K562 (cell line): ENCODE measurements at regions not wholly inside any gene's neighbourhood (a gene's known extent, or its start where the extent isn't known, plus 50 kb on each side); places are given as distances from the start of the nearest gene placed in this dataset.

Source experiments
- ATAC-seq: fragments of 200-7000 bp; cut with Tn5 transposase; 3 replicates; pipeline ENCODE4 v1.9.1; 2020; ENCODE audit warnings: moderate library complexity
- BruUV-seq: library from RNA; stranded (reverse); fragments of 400-500 nt; replicated peaks from 2 replicates; lab custom pipeline; 2021; lab: Mats Ljungman, UMichigan
- CTCF ChIA-PET: fragments of 300-600 bp; formaldehyde crosslinking; extraction: SDS; loops from one replicate; lab custom pipeline; 2021; ENCODE audit warnings: low intra/inter-chr PET ratio; lab: Yijun Ruan, JAX
- POLR2A ChIA-PET: fragments of 300-600, 350-650 bp; sonication (Branson Sonifier 250); formaldehyde crosslinking; extraction: SDS; loops from one replicate; lab custom pipeline; 2021; ENCODE audit warnings: antibody characterized with exemption, inconsistent platforms; lab: Yijun Ruan, JAX
- DNase-seq, 4 experiments: peaks; one replicate each; pipeline versions ENCODE4 v3.0.0 to v3.0.0-alpha.2; 2011 to 2018; ENCODE audit warnings: low spot score in 3 of 4, mixed read lengths in 3 of 4; ENCODE audit errors: extremely low read depth in 1 of 4
- FAIRE-seq: peaks from 2 replicates; lab custom pipeline; 2011; peaks lifted over from hg19 to GRCh38; lab: Jason Lieb, UNC
- H2AFZ ChIP-seq: 2 replicates; pipeline ENCODE4 v1.6.0; 2011; ENCODE audit warnings: low read depth, low read length, control low read depth, inconsistent platforms
- H3K27ac ChIP-seq: fragments of 200-600 bp; 3 replicates; pipeline ENCODE4 v1.8.0; 2011; ENCODE audit warnings: low read depth, mild to moderate bottlenecking, control low read depth, inconsistent platforms, low read length, moderate library complexity, mixed read lengths; ENCODE audit errors: extremely low read depth
- H3K27me3 ChIP-seq, 2 experiments: fragments of 300-600 bp in 1 of 2; 2 replicates in 1 of 2; 3 replicates in 1 of 2; pipeline versions ENCODE4 v1.6.0 to v1.8.0; 2011; ENCODE audit warnings: inconsistent platforms in 2 of 2, low read length in 2 of 2, mild to moderate bottlenecking in 1 of 2, mixed read lengths in 1 of 2, moderate library complexity in 1 of 2; ENCODE audit not compliant: control insufficient read depth in 2 of 2, insufficient read depth in 2 of 2
- H3K36me3 ChIP-seq: fragments of 300-600 bp; 3 replicates; pipeline ENCODE4 v1.8.0; 2011; ENCODE audit warnings: mild to moderate bottlenecking, low read length, inconsistent platforms; ENCODE audit not compliant: control insufficient read depth, insufficient read depth
- H3K4me1 ChIP-seq, 2 experiments: fragments of 200-600 bp in 1 of 2; replicated peaks in 1 of 2; 2 replicates in 1 of 2; 3 replicates in 1 of 2; pipeline versions ENCODE4 v1.5.1 to v1.8.0; 2011; ENCODE audit warnings: inconsistent platforms in 2 of 2, low read length in 2 of 2, mild to moderate bottlenecking in 1 of 2, mixed read lengths in 1 of 2, moderate library complexity in 1 of 2; ENCODE audit not compliant: control insufficient read depth in 2 of 2, insufficient read depth in 2 of 2
- H3K4me2 ChIP-seq: 2 replicates; pipeline ENCODE4 v1.6.1; 2011; ENCODE audit warnings: low read length, control low read depth, inconsistent platforms, mixed read lengths; ENCODE audit not compliant: insufficient read depth
- H3K4me3 ChIP-seq: fragments of 200-600 bp; sonication (generic), shearing (Covaris generic); 2 replicates; pipeline ENCODE4 v1.5.1; 2016; ENCODE audit warnings: control low read depth, inconsistent platforms
- H3K79me2 ChIP-seq: fragments of 200-600 bp; 3 replicates; pipeline ENCODE4 v1.8.0; 2011; ENCODE audit warnings: low read length, inconsistent platforms; ENCODE audit not compliant: control insufficient read depth, insufficient read depth
- H3K9ac ChIP-seq, 2 experiments: 2 replicates each; pipeline versions ENCODE4 v1.6.0 to v1.6.1; 2011; ENCODE audit warnings: low read depth in 2 of 2, low read length in 2 of 2, control low read depth in 1 of 2, inconsistent platforms in 1 of 2, mild to moderate bottlenecking in 1 of 2, mixed read lengths in 1 of 2; ENCODE audit not compliant: insufficient read depth in 1 of 2
- H3K9me1 ChIP-seq: one replicate; pipeline ENCODE4 v1.6.0; 2011; ENCODE audit warnings: inconsistent platforms, mild to moderate bottlenecking, low read length, moderate library complexity; ENCODE audit not compliant: control insufficient read depth, insufficient read depth
- H3K9me3 ChIP-seq: replicated peaks from 2 replicates; pipeline ENCODE4 v1.5.1; 2011; ENCODE audit warnings: low read depth, low read length, inconsistent platforms; ENCODE audit not compliant: control insufficient read depth, insufficient read depth
- H4K20me1 ChIP-seq: replicated peaks from 2 replicates; pipeline ENCODE4 v1.6.1; 2011; ENCODE audit warnings: low read length, inconsistent platforms, mixed read lengths; ENCODE audit not compliant: control insufficient read depth, insufficient read depth
- ATF7 ChIP-seq: fragments of 450-650 bp; IDR thresholded peaks from 2 replicates; pipeline ENCODE4 v1.7.1; 2014; ENCODE audit warnings: mild to moderate bottlenecking, moderate library complexity
- BRF1 ChIP-seq: IDR thresholded peaks from 3 replicates; pipeline ENCODE4 v1.6.1; 2011; ENCODE audit warnings: borderline replicate concordance, mild to moderate bottlenecking; ENCODE audit not compliant: insufficient read length; ENCODE audit errors: extremely low read depth
- CC2D1A ChIP-seq: fragments of 450-650 bp; IDR thresholded peaks from 2 replicates; pipeline ENCODE4 v1.6.1; 2017; ENCODE audit warnings: mild to moderate bottlenecking
- CHD2 ChIP-seq: IDR thresholded peaks from 2 replicates; pipeline ENCODE4 v1.6.1; 2011; ENCODE audit warnings: low read depth, low read length
- ETV5 ChIP-seq: sonication (generic); formaldehyde crosslinking; IDR thresholded peaks from 2 replicates; pipeline ENCODE4 v1.4.0; 2020; ENCODE audit warnings: low read depth, mild to moderate bottlenecking, missing genetic modification reagents
- HDAC3 ChIP-seq: fragments of 450-650 bp; IDR thresholded peaks from 2 replicates; pipeline ENCODE4 v1.6.1; 2018; ENCODE audit warnings: borderline replicate concordance, mild to moderate bottlenecking, moderate library complexity; ENCODE audit not compliant: partially characterized antibody
- HDAC8 ChIP-seq: fragments of 450-650 bp; IDR thresholded peaks from 2 replicates; pipeline ENCODE4 v1.6.1; 2016; ENCODE audit warnings: mild to moderate bottlenecking, missing genetic modification characterization, moderate library complexity, missing compliant biosample characterization
- HDGF ChIP-seq: fragments of 450-650 bp; IDR thresholded peaks from 2 replicates; pipeline ENCODE4 v1.6.1; 2016
- MIER1 ChIP-seq: fragments of 450-650 bp; IDR thresholded peaks from 2 replicates; pipeline ENCODE4 v1.6.1; 2016; ENCODE audit warnings: antibody characterized with exemption, mild to moderate bottlenecking, low read depth
- MTA3 ChIP-seq: fragments of 450-650 bp; formaldehyde crosslinking; IDR thresholded peaks from 2 replicates; pipeline ENCODE4 v1.6.1; 2017; ENCODE audit warnings: mild to moderate bottlenecking, borderline replicate concordance
- NR2C2 ChIP-seq, 2 experiments: fragments of 200-800 bp in 1 of 2; sonication (Bioruptor generic) in 1 of 2; sonication (generic) in 1 of 2; formaldehyde crosslinking in 1 of 2; IDR thresholded peaks; 2 replicates each; pipeline versions ENCODE4 v1.6.1 to v1.8.0; 2016 to 2022; ENCODE audit warnings: mild to moderate bottlenecking in 1 of 2, missing compliant biosample characterization in 1 of 2, missing genetic modification characterization in 1 of 2, missing genetic modification reagents in 1 of 2
- PRMT5 ChIP-seq: sonication (generic); formaldehyde crosslinking; IDR thresholded peaks from 2 replicates; pipeline ENCODE4 v1.5.0; 2020; ENCODE audit warnings: missing genetic modification reagents
- PRPF4 ChIP-seq: fragments of 200-400 bp; formaldehyde crosslinking; IDR thresholded peaks from one replicate; pipeline ENCODE4 v1.6.1; 2017; ENCODE audit warnings: low read length, low read depth, mild to moderate bottlenecking; ENCODE audit not compliant: insufficient read depth, poor library complexity, severe bottlenecking
- RBM14 ChIP-seq: fragments of 200-400 bp; formaldehyde crosslinking; IDR thresholded peaks from 2 replicates; pipeline ENCODE4 v1.6.1; 2018; ENCODE audit warnings: low read depth, mild to moderate bottlenecking, low read length, moderate library complexity, borderline replicate concordance; ENCODE audit not compliant: insufficient read depth
- RCOR1 ChIP-seq, 2 experiments: IDR thresholded peaks; 2 replicates each; pipeline ENCODE4 v1.6.1; 2012; ENCODE audit warnings: low read depth in 2 of 2, low read length in 2 of 2, borderline replicate concordance in 1 of 2, improper control_type of control experiment in 1 of 2
- TCFL5 ChIP-seq: fragments of 250-450 bp; sonication (Bioruptor Pico); conservative IDR thresholded peaks from 2 replicates; pipeline ENCODE4 v1.6.1; 2021; ENCODE audit warnings: mild to moderate bottlenecking, moderate library complexity, matching md5 sums
- ZNF197 ChIP-seq: fragments of 200-800 bp; sonication (Bioruptor generic); IDR thresholded peaks from 2 replicates; pipeline ENCODE4 v1.6.1; 2016; ENCODE audit warnings: low read depth, missing genetic modification characterization, missing compliant biosample characterization
- ZNF24 ChIP-seq: fragments of 450-650 bp; IDR thresholded peaks from 2 replicates; pipeline ENCODE4 v1.6.1; 2016
- WGBS: fragments of 100-300 bp; shearing (Covaris generic); methylation state at CpG from one replicate; pipeline ENCODE4 v1.1.6; 2016; ENCODE audit warnings: low coverage, mixed read lengths; ENCODE audit not compliant: insufficient coverage; ENCODE audit errors: missing lambda C conversion rate; 5-methylcytosine and 5-hydroxymethylcytosine counted together
- in situ Hi-C: fragments of 300-500 bp; cut with MboI; formaldehyde crosslinking; loops from 4 replicates; pipeline ENCODE4 v1.15.0; 2018; ENCODE audit warnings: inconsistent platforms, mixed read lengths
- intact Hi-C: fragments of 100-400 bp; cut with micrococcal nuclease; formaldehyde crosslinking; loops from 2 replicates; pipeline ENCODE4 v1.14.2; 2022
- TF ChIP-seq, protein P1 (sequence below): fragments of 150-350 bp; conservative IDR thresholded peaks from 2 replicates; pipeline ENCODE4 v1.6.1; 2014; ENCODE audit warnings: low read length

GRCh38 chr1:36553591-36554322, 71.0 kb upstream of the CSF3R start:
- H3K4me2 ChIP-seq, result no peak overlapping the region
- no peaks in the 10 kb centered on the region for H3K4me1 ChIP-seq
- 8% methylated on average over 20 of the region's 20 CpGs for WGBS
- no peak overlapping the region for H3K4me3 ChIP-seq
- intact Hi-C loops (loop anchor here (2.0 to 10.0 kb wide), 2 partner anchors 37 to 881 kb away; no protein-coding TSS in a partner anchor), in situ Hi-C loops (no loop called here)
- no TSS peak for BruUV-seq
- no peaks in the 10 kb centered on the region for H3K9me3 ChIP-seq
- FAIRE-seq (peak; percentile 99), DNase-seq (peak; percentile 84 to 90 (median 86)), ATAC-seq (peak; percentile 100)
- ChIA-PET CTCF (interaction anchor here (0.7 to 1.3 kb wide), 3 partner anchors 108 to 881 kb away, joined by 3 read pairs; no protein-coding TSS in a partner anchor), POLR2A (interaction anchor here (0.6 kb wide), 1 partner anchor 403 kb away, joined by 3 read pairs; no protein-coding TSS in a partner anchor)
- no peaks in the 10 kb centered on the region for H3K9me1 ChIP-seq
- H2AFZ ChIP-seq, result no peak overlapping the region
- H3K27me3 ChIP-seq, result peaks cover 16 to 33% of the 10 kb centered on the region in 2 experiments; a peak in 4 of 5 replicates
- H3K79me2 ChIP-seq, result no peaks in the 10 kb centered on the region
- no peak overlapping the region for H3K27ac ChIP-seq
- H4K20me1 ChIP-seq, result no peaks in the 10 kb centered on the region
- H3K36me3 ChIP-seq, result no peaks in the 10 kb centered on the region
- H3K9ac ChIP-seq, result no peak overlapping the region
- 0 out of 2 replicates have a peak, but pooled peaks have one; percentile 26 for TF ChIP-seq ATF7
- TF ChIP-seq, protein P1, sequence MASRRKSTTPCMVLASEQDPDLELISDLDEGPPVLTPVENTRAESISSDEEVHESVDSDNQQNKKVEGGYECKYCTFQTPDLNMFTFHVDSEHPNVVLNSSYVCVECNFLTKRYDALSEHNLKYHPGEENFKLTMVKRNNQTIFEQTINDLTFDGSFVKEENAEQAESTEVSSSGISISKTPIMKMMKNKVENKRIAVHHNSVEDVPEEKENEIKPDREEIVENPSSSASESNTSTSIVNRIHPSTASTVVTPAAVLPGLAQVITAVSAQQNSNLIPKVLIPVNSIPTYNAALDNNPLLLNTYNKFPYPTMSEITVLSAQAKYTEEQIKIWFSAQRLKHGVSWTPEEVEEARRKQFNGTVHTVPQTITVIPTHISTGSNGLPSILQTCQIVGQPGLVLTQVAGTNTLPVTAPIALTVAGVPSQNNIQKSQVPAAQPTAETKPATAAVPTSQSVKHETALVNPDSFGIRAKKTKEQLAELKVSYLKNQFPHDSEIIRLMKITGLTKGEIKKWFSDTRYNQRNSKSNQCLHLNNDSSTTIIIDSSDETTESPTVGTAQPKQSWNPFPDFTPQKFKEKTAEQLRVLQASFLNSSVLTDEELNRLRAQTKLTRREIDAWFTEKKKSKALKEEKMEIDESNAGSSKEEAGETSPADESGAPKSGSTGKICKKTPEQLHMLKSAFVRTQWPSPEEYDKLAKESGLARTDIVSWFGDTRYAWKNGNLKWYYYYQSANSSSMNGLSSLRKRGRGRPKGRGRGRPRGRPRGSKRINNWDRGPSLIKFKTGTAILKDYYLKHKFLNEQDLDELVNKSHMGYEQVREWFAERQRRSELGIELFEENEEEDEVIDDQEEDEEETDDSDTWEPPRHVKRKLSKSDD, result 0 out of 2 replicates have a peak, but pooled peaks have one; percentile 36
- TF ChIP-seq ZNF24, result peak; percentile 78
- no peak for TF ChIP-seq PRMT5 (CRISPR knock-in tag)
- TF ChIP-seq ZNF197 (CRISPR knock-in tag), result no peak
- TF ChIP-seq TCFL5 (CRISPR knock-in tag), result no peak
- TF ChIP-seq CC2D1A, result 0 out of 2 replicates have a peak, but pooled peaks have one; percentile 11
- peak; percentile 51; the same call in 1 of the 2 replicates for TF ChIP-seq MTA3
- no peak for TF ChIP-seq HDGF
- TF ChIP-seq BRF1, result no peak
- no peak for TF ChIP-seq NR2C2 (CRISPR knock-in tag; IDR thresholded peaks at IDR 0.05)
- TF ChIP-seq NR2C2 (tag; IDR thresholded peaks at IDR 0.05), result no peak
- no peak for TF ChIP-seq RBM14
- no peak for TF ChIP-seq HDAC3
- TF ChIP-seq CHD2, result no peak
- TF ChIP-seq RCOR1 (IDR thresholded peaks at IDR 0.05; ENCODE audit: borderline replicate concordance in 1 of 2, low read depth in 2 of 2, low read length in 2 of 2), result peak in 1 of 2 experiments; percentile 61; a peak in 1 of 4 replicates
- no peak for TF ChIP-seq PRPF4
- no peak for TF ChIP-seq ETV5 (CRISPR knock-in tag)
- TF ChIP-seq HDAC8 (tag), result no peak
- TF ChIP-seq MIER1, result no peak
